Right renal cortex interstitium (tissue), 3 donors: ENCODE measurements at regions not wholly inside any gene's neighbourhood (a gene's known extent, or its start where the extent isn't known, plus 50 kb on each side); places are given as distances from the start of the nearest gene placed in this dataset.
"Not testable (repeated sequence)": the region's sequence is repeated elsewhere in the genome, so short reads cannot be mapped to it uniquely, and the experiment has no call there.

Experiments used
- DNase-seq, 3 donors: peaks; one replicate each; pipeline ENCODE4 v3.0.0-alpha.2; 2013; ENCODE audit warnings: low read depth in 3 of 3, low spot score in 2 of 3

GRCh38 chr2:89855752-89856151 is 1164.3 kb downstream of the RPIA start:
- DNase-seq = not testable (repeated sequence)

GRCh38 chr2:89856305-89856704 is 1164.8 kb downstream of the RPIA start:
- DNase-seq = not testable (repeated sequence)

- not testable (repeated sequence) for DNase-seq
Measured at GRCh38 chr2:89862164-89862563, 1170.7 kb downstream of the RPIA start.

GRCh38 chr2:89863209-89863608 is 1171.7 kb downstream of the RPIA start:
- DNase-seq = not testable (repeated sequence)

- DNase-seq = not testable (repeated sequence)
Measured at GRCh38 chr2:89874810-89875595, 1183.5 kb downstream of the RPIA start.

- not testable (repeated sequence) for DNase-seq
Measured at GRCh38 chr2:89876445-89876844, 1185.0 kb downstream of the RPIA start.

- not testable (repeated sequence) for DNase-seq
Measured at GRCh38 chr2:89876878-89877277, 1185.4 kb downstream of the RPIA start.

GRCh38 chr2:89882880-89883279 is 1191.4 kb downstream of the RPIA start:
- not testable (repeated sequence) for DNase-seq

- DNase-seq = not testable (repeated sequence)
Measured at GRCh38 chr2:89883624-89884023, 1192.2 kb downstream of the RPIA start.

- DNase-seq = not testable (repeated sequence)
Measured at GRCh38 chr2:89885071-89885470, 1193.6 kb downstream of the RPIA start.

GRCh38 chr2:89888693-89889092 is 1197.2 kb downstream of the RPIA start:
- DNase-seq = not testable (repeated sequence)

GRCh38 chr2:89890185-89890773 is 1198.8 kb downstream of the RPIA start:
- not testable (repeated sequence) for DNase-seq

GRCh38 chr2:89894988-89895387 is 1203.5 kb downstream of the RPIA start:
- not testable (repeated sequence) for DNase-seq

- not testable (repeated sequence) for DNase-seq
Measured at GRCh38 chr2:89895629-89896028, 1204.2 kb downstream of the RPIA start.

- DNase-seq = not testable (repeated sequence)
Measured at GRCh38 chr2:89927018-89927417, 1235.5 kb downstream of the RPIA start.

- DNase-seq = not testable (repeated sequence)
Measured at GRCh38 chr2:89935436-89935835, 1244.0 kb downstream of the RPIA start.

- DNase-seq = not testable (repeated sequence)
Measured at GRCh38 chr2:89936011-89936410, 1244.5 kb downstream of the RPIA start.

GRCh38 chr2:89936559-89936958 is 1245.1 kb downstream of the RPIA start:
- not testable (repeated sequence) for DNase-seq

- DNase-seq = not testable (repeated sequence)
Measured at GRCh38 chr2:89938756-89939155, 1247.3 kb downstream of the RPIA start.

GRCh38 chr2:89944267-89944666 is 1252.8 kb downstream of the RPIA start:
- not testable (repeated sequence) for DNase-seq

- not testable (repeated sequence) for DNase-seq
Measured at GRCh38 chr2:89945004-89945616, 1253.6 kb downstream of the RPIA start.
